ENCODE measurements at regions not wholly inside any gene's neighbourhood (a gene's known extent, or its start where the extent isn't known, plus 50 kb on each side); places are given as distances from the start of the nearest gene placed in this dataset.

GRCh38 chr18:45363196-45363595 lies 252.1 kb upstream of the SLC14A2 start:
- H3K27ac ChIP-seq (ENCODE audit: low read depth in 2 of 2, low read length in 2 of 2): no peak overlapping the region
- H3K4me3 ChIP-seq (ENCODE audit: low read length in 2 of 2): no peak overlapping the region
- peaks cover 0 to 5% of the 10 kb centered on the region in 2 donors for H3K4me1 ChIP-seq (ENCODE audit: control insufficient read depth in 2 of 2, insufficient read depth in 2 of 2, low read length in 2 of 2)
- no peaks in the 10 kb centered on the region for H3K27me3 ChIP-seq (ENCODE audit: control insufficient read depth in 2 of 2, insufficient read depth in 2 of 2, low read length in 2 of 2)
- H3K9ac ChIP-seq (ENCODE audit: low read depth in 1 of 2, low read length in 2 of 2): no peak overlapping the region
- H3K36me3 ChIP-seq (ENCODE audit: control insufficient read depth in 2 of 2, insufficient read depth in 2 of 2, low read length in 2 of 2): no peaks in the 10 kb centered on the region
- no peaks in the 10 kb centered on the region for H3K9me3 ChIP-seq (ENCODE audit: control insufficient read depth in 2 of 2, low read length in 2 of 2)

- Histone ChIP-seq H3K27me3 (ENCODE audit: control insufficient read depth in 2 of 2, insufficient read depth in 2 of 2, low read length in 2 of 2) (no peaks in the 10 kb centered on the region), H3K36me3 (ENCODE audit: control insufficient read depth in 2 of 2, insufficient read depth in 2 of 2, low read length in 2 of 2) (no peaks in the 10 kb centered on the region), H3K9me3 (ENCODE audit: control insufficient read depth in 2 of 2, low read length in 2 of 2) (no peaks in the 10 kb centered on the region), H3K4me3 (ENCODE audit: low read length in 2 of 2) (no peak overlapping the region), H3K27ac (ENCODE audit: low read depth in 2 of 2, low read length in 2 of 2) (no peak overlapping the region), H3K9ac (ENCODE audit: low read depth in 1 of 2, low read length in 2 of 2) (no peak overlapping the region), H3K4me1 (ENCODE audit: control insufficient read depth in 2 of 2, insufficient read depth in 2 of 2, low read length in 2 of 2) (no peaks in the 10 kb centered on the region)
Observed at GRCh38 chr18:45365835-45366234, 249.4 kb upstream of the SLC14A2 start.

- Histone ChIP-seq H3K4me3 (ENCODE audit: low read length in 2 of 2) (no peak overlapping the region), H3K27me3 (ENCODE audit: control insufficient read depth in 2 of 2, insufficient read depth in 2 of 2, low read length in 2 of 2) (no peaks in the 10 kb centered on the region), H3K9ac (ENCODE audit: low read depth in 1 of 2, low read length in 2 of 2) (no peak overlapping the region), H3K27ac (ENCODE audit: low read depth in 2 of 2, low read length in 2 of 2) (no peak overlapping the region), H3K9me3 (ENCODE audit: control insufficient read depth in 2 of 2, low read length in 2 of 2) (no peaks in the 10 kb centered on the region), H3K36me3 (ENCODE audit: control insufficient read depth in 2 of 2, insufficient read depth in 2 of 2, low read length in 2 of 2) (no peaks in the 10 kb centered on the region), H3K4me1 (ENCODE audit: control insufficient read depth in 2 of 2, insufficient read depth in 2 of 2, low read length in 2 of 2) (no peaks in the 10 kb centered on the region)
Observed at GRCh38 chr18:45370255-45371010, 244.8 kb upstream of the SLC14A2 start.

GRCh38 chr18:45373286-45373880 lies 241.9 kb upstream of the SLC14A2 start:
- Histone ChIP-seq H3K36me3 (ENCODE audit: control insufficient read depth in 2 of 2, insufficient read depth in 2 of 2, low read length in 2 of 2) (no peaks in the 10 kb centered on the region), H3K4me1 (ENCODE audit: control insufficient read depth in 2 of 2, insufficient read depth in 2 of 2, low read length in 2 of 2) (no peaks in the 10 kb centered on the region), H3K27me3 (ENCODE audit: control insufficient read depth in 2 of 2, insufficient read depth in 2 of 2, low read length in 2 of 2) (no peaks in the 10 kb centered on the region), H3K9ac (ENCODE audit: low read depth in 1 of 2, low read length in 2 of 2) (no peak overlapping the region), H3K9me3 (ENCODE audit: control insufficient read depth in 2 of 2, low read length in 2 of 2) (no peaks in the 10 kb centered on the region), H3K27ac (ENCODE audit: low read depth in 2 of 2, low read length in 2 of 2) (no peak overlapping the region), H3K4me3 (ENCODE audit: low read length in 2 of 2) (no peak overlapping the region)

GRCh38 chr18:45374236-45374635 lies 241.0 kb upstream of the SLC14A2 start:
- Histone ChIP-seq H3K27ac (ENCODE audit: low read depth in 2 of 2, low read length in 2 of 2) (no peak overlapping the region), H3K4me1 (ENCODE audit: control insufficient read depth in 2 of 2, insufficient read depth in 2 of 2, low read length in 2 of 2) (no peaks in the 10 kb centered on the region), H3K9me3 (ENCODE audit: control insufficient read depth in 2 of 2, low read length in 2 of 2) (no peaks in the 10 kb centered on the region), H3K27me3 (ENCODE audit: control insufficient read depth in 2 of 2, insufficient read depth in 2 of 2, low read length in 2 of 2) (no peaks in the 10 kb centered on the region), H3K9ac (ENCODE audit: low read depth in 1 of 2, low read length in 2 of 2) (no peak overlapping the region), H3K36me3 (ENCODE audit: control insufficient read depth in 2 of 2, insufficient read depth in 2 of 2, low read length in 2 of 2) (no peaks in the 10 kb centered on the region), H3K4me3 (ENCODE audit: low read length in 2 of 2) (no peak overlapping the region)

GRCh38 chr18:45374878-45375630 lies 240.2 kb upstream of the SLC14A2 start:
- no peaks in the 10 kb centered on the region for H3K4me1 ChIP-seq (ENCODE audit: control insufficient read depth in 2 of 2, insufficient read depth in 2 of 2, low read length in 2 of 2)
- H3K27ac ChIP-seq (ENCODE audit: low read depth in 2 of 2, low read length in 2 of 2): no peak overlapping the region
- no peaks in the 10 kb centered on the region for H3K36me3 ChIP-seq (ENCODE audit: control insufficient read depth in 2 of 2, insufficient read depth in 2 of 2, low read length in 2 of 2)
- H3K27me3 ChIP-seq (ENCODE audit: control insufficient read depth in 2 of 2, insufficient read depth in 2 of 2, low read length in 2 of 2): no peaks in the 10 kb centered on the region
- H3K9ac ChIP-seq (ENCODE audit: low read depth in 1 of 2, low read length in 2 of 2): no peak overlapping the region
- H3K4me3 ChIP-seq (ENCODE audit: low read length in 2 of 2): no peak overlapping the region
- no peaks in the 10 kb centered on the region for H3K9me3 ChIP-seq (ENCODE audit: control insufficient read depth in 2 of 2, low read length in 2 of 2)

- Histone ChIP-seq H3K27me3 (ENCODE audit: control insufficient read depth in 2 of 2, insufficient read depth in 2 of 2, low read length in 2 of 2) (no peaks in the 10 kb centered on the region), H3K27ac (ENCODE audit: low read depth in 2 of 2, low read length in 2 of 2) (no peak overlapping the region), H3K4me3 (ENCODE audit: low read length in 2 of 2) (no peak overlapping the region), H3K9ac (ENCODE audit: low read depth in 1 of 2, low read length in 2 of 2) (no peak overlapping the region), H3K36me3 (ENCODE audit: control insufficient read depth in 2 of 2, insufficient read depth in 2 of 2, low read length in 2 of 2) (no peaks in the 10 kb centered on the region), H3K4me1 (ENCODE audit: control insufficient read depth in 2 of 2, insufficient read depth in 2 of 2, low read length in 2 of 2) (no peaks in the 10 kb centered on the region), H3K9me3 (ENCODE audit: control insufficient read depth in 2 of 2, low read length in 2 of 2) (no peaks in the 10 kb centered on the region)
Observed at GRCh38 chr18:45376193-45376592, 239.1 kb upstream of the SLC14A2 start.

GRCh38 chr18:45378308-45378707 lies 237.0 kb upstream of the SLC14A2 start:
- Histone ChIP-seq H3K27ac (ENCODE audit: low read depth in 2 of 2, low read length in 2 of 2) (no peak overlapping the region), H3K4me1 (ENCODE audit: control insufficient read depth in 2 of 2, insufficient read depth in 2 of 2, low read length in 2 of 2) (no peaks in the 10 kb centered on the region), H3K36me3 (ENCODE audit: control insufficient read depth in 2 of 2, insufficient read depth in 2 of 2, low read length in 2 of 2) (no peaks in the 10 kb centered on the region), H3K9ac (ENCODE audit: low read depth in 1 of 2, low read length in 2 of 2) (no peak overlapping the region), H3K9me3 (ENCODE audit: control insufficient read depth in 2 of 2, low read length in 2 of 2) (no peaks in the 10 kb centered on the region), H3K27me3 (ENCODE audit: control insufficient read depth in 2 of 2, insufficient read depth in 2 of 2, low read length in 2 of 2) (no peaks in the 10 kb centered on the region), H3K4me3 (ENCODE audit: low read length in 2 of 2) (no peak overlapping the region)

GRCh38 chr18:45378933-45379332 lies 236.3 kb upstream of the SLC14A2 start:
- H3K4me3 ChIP-seq (ENCODE audit: low read length in 2 of 2): no peak overlapping the region
- H3K4me1 ChIP-seq (ENCODE audit: control insufficient read depth in 2 of 2, insufficient read depth in 2 of 2, low read length in 2 of 2): no peaks in the 10 kb centered on the region
- H3K36me3 ChIP-seq (ENCODE audit: control insufficient read depth in 2 of 2, insufficient read depth in 2 of 2, low read length in 2 of 2): no peaks in the 10 kb centered on the region
- no peak overlapping the region for H3K27ac ChIP-seq (ENCODE audit: low read depth in 2 of 2, low read length in 2 of 2)
- no peak overlapping the region for H3K9ac ChIP-seq (ENCODE audit: low read depth in 1 of 2, low read length in 2 of 2)
- H3K9me3 ChIP-seq (ENCODE audit: control insufficient read depth in 2 of 2, low read length in 2 of 2): no peaks in the 10 kb centered on the region
- no peaks in the 10 kb centered on the region for H3K27me3 ChIP-seq (ENCODE audit: control insufficient read depth in 2 of 2, insufficient read depth in 2 of 2, low read length in 2 of 2)

- Histone ChIP-seq H3K9me3 (ENCODE audit: control insufficient read depth in 2 of 2, low read length in 2 of 2) (no peaks in the 10 kb centered on the region), H3K4me3 (ENCODE audit: low read length in 2 of 2) (no peak overlapping the region), H3K4me1 (ENCODE audit: control insufficient read depth in 2 of 2, insufficient read depth in 2 of 2, low read length in 2 of 2) (no peaks in the 10 kb centered on the region)
Observed at GRCh38 chr18:45379903-45380302, 235.4 kb upstream of the SLC14A2 start.

More at GRCh38 chr18:45379903-45380302, 235.4 kb upstream of the SLC14A2 start:
- Histone ChIP-seq H3K27ac (ENCODE audit: low read depth in 2 of 2, low read length in 2 of 2) (no peak overlapping the region), H3K9ac (ENCODE audit: low read depth in 1 of 2, low read length in 2 of 2) (no peak overlapping the region), H3K27me3 (ENCODE audit: control insufficient read depth in 2 of 2, insufficient read depth in 2 of 2, low read length in 2 of 2) (peaks cover under 1 to 3% of the 10 kb centered on the region in 2 donors), H3K36me3 (ENCODE audit: control insufficient read depth in 2 of 2, insufficient read depth in 2 of 2, low read length in 2 of 2) (no peaks in the 10 kb centered on the region)

Measured in mucosa of rectum (tissue), 2 donors.